ENCODE measurements at regions not wholly inside any gene's neighbourhood (a gene's known extent, or its start where the extent isn't known, plus 50 kb on each side); places are given as distances from the start of the nearest gene placed in this dataset.

- TF ChIP-seq CTCF (IDR thresholded peaks at IDR 0.05; ENCODE audit: unreplicated experiment), result no peak
Measured at GRCh38 chr2:128502200-128502599, 183.5 kb upstream of the HS6ST1 start.

GRCh38 chr2:128502638-128503246 is 184.1 kb upstream of the HS6ST1 start:
- Mint-ChIP-seq H3K4me1 (ENCODE audit: low read depth) (peaks cover 12% of the 10 kb centered on the region), H3K9me3 (ENCODE audit: low read depth) (no peaks in the 10 kb centered on the region), H3K27ac (no peak overlapping the region), H3K27me3 (peaks cover 91% of the 10 kb centered on the region), H3K4me3 (ENCODE audit: low read depth) (no peak overlapping the region), H3K36me3 (ENCODE audit: insufficient read depth) (no peaks in the 10 kb centered on the region)
- DNase-seq (ENCODE audit: low spot score, unreplicated experiment), result no peak
- no peak for TF ChIP-seq CTCF (IDR thresholded peaks at IDR 0.05; ENCODE audit: unreplicated experiment)

More at GRCh38 chr2:128502200-128502599, 183.5 kb upstream of the HS6ST1 start:
- H3K27me3 Mint-ChIP-seq, result peaks cover 89% of the 10 kb centered on the region
- no peak overlapping the region for H3K4me3 Mint-ChIP-seq (ENCODE audit: low read depth)
- peaks cover 17% of the 10 kb centered on the region for H3K4me1 Mint-ChIP-seq (ENCODE audit: low read depth)
- no peak for DNase-seq (ENCODE audit: low spot score, unreplicated experiment)
- H3K9me3 Mint-ChIP-seq (ENCODE audit: low read depth), result no peaks in the 10 kb centered on the region
- H3K36me3 Mint-ChIP-seq (ENCODE audit: insufficient read depth), result no peaks in the 10 kb centered on the region
- H3K27ac Mint-ChIP-seq, result no peak overlapping the region

GRCh38 chr2:128503399-128504245 is 185.0 kb upstream of the HS6ST1 start:
- Mint-ChIP-seq H3K36me3 (ENCODE audit: insufficient read depth) (no peaks in the 10 kb centered on the region), H3K4me3 (ENCODE audit: low read depth) (no peak overlapping the region), H3K27ac (no peak overlapping the region), H3K27me3 (peaks cover 85% of the 10 kb centered on the region), H3K9me3 (ENCODE audit: low read depth) (no peaks in the 10 kb centered on the region), H3K4me1 (ENCODE audit: low read depth) (peaks cover 8% of the 10 kb centered on the region)
- DNase-seq (ENCODE audit: low spot score, unreplicated experiment), result no peak
- TF ChIP-seq CTCF (IDR thresholded peaks at IDR 0.05; ENCODE audit: unreplicated experiment), result no peak

- Mint-ChIP-seq H3K4me3 (ENCODE audit: low read depth) (no peak overlapping the region), H3K27ac (no peak overlapping the region), H3K36me3 (ENCODE audit: insufficient read depth) (no peaks in the 10 kb centered on the region), H3K27me3 (peaks cover 76% of the 10 kb centered on the region), H3K4me1 (ENCODE audit: low read depth) (peaks cover 8% of the 10 kb centered on the region), H3K9me3 (ENCODE audit: low read depth) (no peaks in the 10 kb centered on the region)
- no peak for DNase-seq (ENCODE audit: low spot score, unreplicated experiment)
- no peak for TF ChIP-seq CTCF (IDR thresholded peaks at IDR 0.05; ENCODE audit: unreplicated experiment)
Measured at GRCh38 chr2:128504246-128505149, 185.8 kb upstream of the HS6ST1 start.

GRCh38 chr2:128505150-128505490 is 186.5 kb upstream of the HS6ST1 start:
- Mint-ChIP-seq H3K27ac (no peak overlapping the region), H3K4me1 (ENCODE audit: low read depth) (peaks cover 7% of the 10 kb centered on the region), H3K27me3 (peaks cover 70% of the 10 kb centered on the region), H3K4me3 (ENCODE audit: low read depth) (no peak overlapping the region), H3K36me3 (ENCODE audit: insufficient read depth) (no peaks in the 10 kb centered on the region), H3K9me3 (ENCODE audit: low read depth) (no peaks in the 10 kb centered on the region)
- no peak for TF ChIP-seq CTCF (IDR thresholded peaks at IDR 0.05; ENCODE audit: unreplicated experiment)
- DNase-seq (ENCODE audit: low spot score, unreplicated experiment), result no peak
